Kidney epithelial cell (primary cell): ENCODE measurements at regions not wholly inside any gene's neighbourhood (a gene's known extent, or its start where the extent isn't known, plus 50 kb on each side); places are given as distances from the start of the nearest gene placed in this dataset.
"Not testable (repeated sequence)": the region's sequence is repeated elsewhere in the genome, so short reads cannot be mapped to it uniquely, and the experiment has no call there.

Source experiments
- DNase-seq: peaks from one replicate; pipeline ENCODE4 v3.0.0-alpha.2; 2010; ENCODE audit warnings: low read depth
- H3K27me3 ChIP-seq: 2 replicates; pipeline ENCODE4 v1.6.0; 2011; ENCODE audit warnings: low read length; ENCODE audit not compliant: control insufficient read depth, insufficient read depth
- H3K36me3 ChIP-seq: 2 replicates; pipeline ENCODE4 v1.5.1; 2011; ENCODE audit warnings: low read length; ENCODE audit not compliant: control insufficient read depth, insufficient read depth
- H3K4me3 ChIP-seq: 2 replicates; pipeline ENCODE4 v1.5.1; 2011; ENCODE audit warnings: low read depth, mild to moderate bottlenecking, control low read depth, low read length
- CTCF ChIP-seq: IDR thresholded peaks from 2 replicates; pipeline ENCODE4 v1.5.1; 2011; ENCODE audit warnings: mild to moderate bottlenecking, moderate library complexity, low read length, control low read depth, inconsistent platforms; ENCODE audit not compliant: insufficient read depth, poor library complexity, severe bottlenecking

GRCh38 chr4:159937595-159937994 lies 834.7 kb downstream of the RAPGEF2 start:
- Histone ChIP-seq H3K36me3 (no peaks in the 10 kb centered on the region), H3K4me3 (no peak overlapping the region), H3K27me3 (no peaks in the 10 kb centered on the region)
- DNase-seq = no peak
- no peak for TF ChIP-seq CTCF

- not testable (repeated sequence) for H3K4me3 ChIP-seq, H3K36me3 ChIP-seq, DNase-seq, H3K27me3 ChIP-seq
These were observed 836.8 kb downstream of the RAPGEF2 start for GRCh38 chr4:159939681-159940080.

GRCh38 chr4:159941076-159941475 lies 838.2 kb downstream of the RAPGEF2 start:
- no peak for TF ChIP-seq CTCF
- H3K27me3 ChIP-seq = no peaks in the 10 kb centered on the region
- DNase-seq = no peak
- H3K36me3 ChIP-seq = no peaks in the 10 kb centered on the region
- no peak overlapping the region for H3K4me3 ChIP-seq

- no peak for DNase-seq
- Histone ChIP-seq H3K4me3 (no peak overlapping the region), H3K27me3 (no peaks in the 10 kb centered on the region), H3K36me3 (no peaks in the 10 kb centered on the region)
- TF ChIP-seq CTCF = no peak
These were observed 841.6 kb downstream of the RAPGEF2 start for GRCh38 chr4:159944477-159944876.

- H3K27me3 ChIP-seq = no peaks in the 10 kb centered on the region
- H3K4me3 ChIP-seq = no peak overlapping the region
- no peaks in the 10 kb centered on the region for H3K36me3 ChIP-seq
- peak; percentile 75 for TF ChIP-seq CTCF
- DNase-seq = peak; percentile 34
These were observed 844.2 kb downstream of the RAPGEF2 start for GRCh38 chr4:159946983-159947615.

- TF ChIP-seq CTCF = no peak
- no peak for DNase-seq
- no peaks in the 10 kb centered on the region for H3K27me3 ChIP-seq
These were observed 847.8 kb downstream of the RAPGEF2 start for GRCh38 chr4:159950707-159951106.

More at GRCh38 chr4:159950707-159951106, 847.8 kb downstream of the RAPGEF2 start:
- H3K4me3 ChIP-seq = no peak overlapping the region
- H3K36me3 ChIP-seq = no peaks in the 10 kb centered on the region
